ENCODE measurements at regions not wholly inside any gene's neighbourhood (a gene's known extent, or its start where the extent isn't known, plus 50 kb on each side); places are given as distances from the start of the nearest gene placed in this dataset.

DNA sequence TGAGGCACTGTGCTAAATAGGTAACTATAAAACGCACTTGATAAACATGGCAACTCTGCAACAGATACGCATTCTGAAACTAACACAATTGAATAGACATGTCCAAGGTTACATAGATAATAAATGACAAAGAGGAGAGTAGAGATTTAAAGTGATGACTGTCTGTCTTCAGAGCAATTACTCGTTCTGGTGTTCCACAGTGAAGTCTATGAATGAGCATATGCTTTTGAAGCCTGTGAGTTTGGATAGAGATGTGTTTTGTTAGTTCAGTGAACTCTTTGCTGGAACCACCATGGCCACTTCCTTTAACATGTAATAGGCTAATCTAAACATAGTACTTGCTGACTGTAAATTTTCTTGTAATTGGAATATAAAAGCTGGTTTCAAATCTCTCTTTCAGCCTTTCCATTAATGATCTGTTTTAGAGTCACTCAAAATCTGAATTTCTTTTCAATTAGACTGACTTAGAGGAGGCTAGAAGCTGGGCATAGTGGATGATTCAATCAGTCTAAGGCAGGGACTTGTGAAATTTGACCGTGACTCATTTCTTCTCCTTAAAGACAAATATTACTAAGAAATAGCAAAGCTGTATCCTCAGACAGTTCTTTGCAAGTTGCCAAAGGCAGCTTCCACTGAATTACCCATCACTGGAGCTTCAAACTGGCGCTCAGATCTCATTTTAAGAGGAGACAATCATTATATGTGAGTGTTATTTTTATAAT, 1130.1 kb upstream of the CELF4 start:
- TF ChIP-seq, protein P1, sequence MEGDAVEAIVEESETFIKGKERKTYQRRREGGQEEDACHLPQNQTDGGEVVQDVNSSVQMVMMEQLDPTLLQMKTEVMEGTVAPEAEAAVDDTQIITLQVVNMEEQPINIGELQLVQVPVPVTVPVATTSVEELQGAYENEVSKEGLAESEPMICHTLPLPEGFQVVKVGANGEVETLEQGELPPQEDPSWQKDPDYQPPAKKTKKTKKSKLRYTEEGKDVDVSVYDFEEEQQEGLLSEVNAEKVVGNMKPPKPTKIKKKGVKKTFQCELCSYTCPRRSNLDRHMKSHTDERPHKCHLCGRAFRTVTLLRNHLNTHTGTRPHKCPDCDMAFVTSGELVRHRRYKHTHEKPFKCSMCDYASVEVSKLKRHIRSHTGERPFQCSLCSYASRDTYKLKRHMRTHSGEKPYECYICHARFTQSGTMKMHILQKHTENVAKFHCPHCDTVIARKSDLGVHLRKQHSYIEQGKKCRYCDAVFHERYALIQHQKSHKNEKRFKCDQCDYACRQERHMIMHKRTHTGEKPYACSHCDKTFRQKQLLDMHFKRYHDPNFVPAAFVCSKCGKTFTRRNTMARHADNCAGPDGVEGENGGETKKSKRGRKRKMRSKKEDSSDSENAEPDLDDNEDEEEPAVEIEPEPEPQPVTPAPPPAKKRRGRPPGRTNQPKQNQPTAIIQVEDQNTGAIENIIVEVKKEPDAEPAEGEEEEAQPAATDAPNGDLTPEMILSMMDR (conservative IDR thresholded peaks at IDR 0.05) = no peak
- no peak overlapping the region for H3K27ac ChIP-seq

DNA sequence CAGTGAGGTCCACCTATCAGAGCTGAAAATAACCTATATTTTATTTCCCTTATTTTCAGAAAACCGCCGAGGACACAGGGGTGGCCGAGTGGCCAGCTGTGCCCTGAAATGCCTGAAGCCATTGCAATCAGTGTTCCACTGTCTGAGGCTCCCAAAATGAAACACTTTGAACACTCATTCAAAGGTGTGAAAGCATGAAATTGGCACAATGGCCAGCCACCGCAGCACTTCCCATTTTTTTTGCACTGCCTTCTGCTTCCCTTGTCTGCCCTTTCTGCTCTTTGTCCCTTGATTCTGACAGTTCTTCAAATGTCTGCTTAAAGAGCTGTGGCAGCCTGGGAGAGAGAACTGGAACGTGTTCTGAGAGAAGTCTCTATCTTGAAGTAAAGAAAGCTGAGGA, 1127.5 kb upstream of the CELF4 start:
- TF ChIP-seq, protein P1 (conservative IDR thresholded peaks at IDR 0.05) = no peak
- no peak overlapping the region for H3K27ac ChIP-seq

DNA sequence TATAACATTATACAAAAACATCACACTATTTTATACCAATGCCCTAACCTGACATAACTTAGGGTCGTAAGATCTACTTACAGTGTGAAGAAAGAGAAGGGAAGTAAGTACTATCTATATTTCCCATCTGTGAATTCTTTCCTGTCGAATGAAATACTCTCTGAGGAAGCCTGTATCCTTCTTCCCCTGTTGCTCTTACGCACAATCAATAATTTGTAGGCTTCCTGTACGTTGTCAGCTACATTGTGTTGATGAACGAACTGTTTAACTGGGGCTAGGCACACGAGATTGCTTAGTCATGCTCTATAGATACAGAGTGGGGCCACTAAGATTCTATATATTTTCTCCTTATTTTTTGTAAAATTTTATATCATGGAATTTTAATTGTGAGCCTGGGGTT, 1125.0 kb upstream of the CELF4 start:
- TF ChIP-seq, protein P1 (conservative IDR thresholded peaks at IDR 0.05) = no peak
- H3K27ac ChIP-seq = no peak overlapping the region

DNA sequence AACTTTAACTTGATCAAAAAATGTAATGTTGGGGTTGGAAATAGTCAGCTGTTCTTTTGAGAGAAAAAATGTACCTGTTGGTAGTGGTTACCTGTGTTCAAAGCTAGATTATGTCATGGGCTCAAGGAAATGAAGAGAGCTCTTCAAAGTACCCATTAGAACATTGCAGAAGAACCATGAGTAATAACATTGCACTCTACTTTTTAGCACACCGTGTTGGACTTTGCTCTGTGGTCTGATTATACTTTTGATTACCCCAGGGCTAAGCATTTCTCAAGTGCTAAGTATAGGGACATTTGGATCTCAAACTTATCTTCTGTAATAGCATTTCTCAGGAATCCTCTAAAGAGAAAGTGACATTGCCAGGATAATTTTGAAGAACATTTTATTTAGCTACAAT, 1122.8 kb upstream of the CELF4 start:
- no peak overlapping the region for H3K27ac ChIP-seq
- TF ChIP-seq, protein P1 (conservative IDR thresholded peaks at IDR 0.05) = no peak

DNA sequence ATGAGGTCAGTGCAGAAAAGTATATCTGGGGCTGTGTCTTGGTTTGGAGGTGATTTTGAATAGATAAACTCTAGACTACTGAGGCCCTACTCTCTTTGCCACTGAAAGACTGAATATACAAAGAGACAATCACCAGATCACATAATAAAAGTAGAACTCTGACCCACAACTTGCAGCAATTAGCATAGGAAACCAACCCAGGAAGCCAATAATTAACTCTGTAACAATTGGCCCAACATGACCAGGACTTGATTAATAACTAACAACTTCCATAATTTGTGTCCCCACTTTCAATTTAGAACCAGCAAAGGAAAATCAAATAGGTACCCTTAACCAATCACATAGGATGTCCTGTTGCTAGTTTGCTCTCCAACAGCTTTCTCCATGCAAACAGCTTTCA, 1104.9 kb upstream of the CELF4 start:
- TF ChIP-seq, protein P1 (conservative IDR thresholded peaks at IDR 0.05) = no peak
- no peak overlapping the region for H3K27ac ChIP-seq

DNA sequence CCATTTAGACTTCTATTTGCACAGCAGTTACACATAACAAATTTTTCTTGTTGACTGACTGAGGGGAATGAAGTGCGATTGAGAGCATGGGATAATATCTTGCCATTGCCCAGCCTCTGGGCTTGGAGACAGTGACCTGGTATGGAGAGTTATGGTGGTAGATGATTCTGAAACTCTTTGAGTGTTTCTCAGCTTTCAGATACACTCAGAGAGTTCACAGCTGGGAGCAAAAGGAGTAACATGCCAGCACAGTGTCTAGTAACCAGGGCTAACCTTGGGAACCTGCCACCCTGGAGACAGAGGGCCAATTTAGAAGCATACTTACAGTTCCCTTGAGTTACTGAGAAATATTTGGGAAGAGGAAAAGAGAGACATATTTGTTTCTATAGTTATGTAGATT, 1099.3 kb upstream of the CELF4 start:
- no peak overlapping the region for H3K27ac ChIP-seq
- TF ChIP-seq, protein P1 (conservative IDR thresholded peaks at IDR 0.05) = no peak

DNA sequence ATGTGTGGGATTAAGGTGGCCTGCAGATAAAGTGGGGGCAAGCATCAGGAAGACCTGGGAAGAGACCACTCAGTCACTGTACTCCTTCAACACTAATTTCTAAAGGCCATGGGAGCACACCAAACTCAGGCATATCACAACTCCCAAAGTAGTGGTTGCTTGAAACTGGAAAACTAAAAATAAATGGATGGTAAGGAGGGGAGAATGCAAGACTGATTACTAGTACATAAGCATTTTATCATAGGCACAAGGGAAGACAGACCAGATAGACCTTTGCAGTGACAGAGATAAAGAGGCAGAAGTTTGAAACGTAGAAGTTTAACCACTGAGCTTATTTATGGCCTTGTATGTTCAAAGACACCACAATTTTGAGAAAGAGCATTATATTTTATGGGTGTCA, 1098.1 kb upstream of the CELF4 start:
- H3K27ac ChIP-seq = no peak overlapping the region
- TF ChIP-seq, protein P1 (conservative IDR thresholded peaks at IDR 0.05) = no peak

Data from VCaP (cell line).